ENCODE measurements at regions not wholly inside any gene's neighbourhood (a gene's known extent, or its start where the extent isn't known, plus 50 kb on each side); places are given as distances from the start of the nearest gene placed in this dataset.

GRCh38 chr15:47918877-47919276 lies 201.6 kb downstream of the SEMA6D start:
- no peak for TF ChIP-seq CTCF (IDR thresholded peaks at IDR 0.05; ENCODE audit: control insufficient read depth, extremely low read depth, insufficient read depth)
- no peak overlapping the region for H3K4me3 ChIP-seq (ENCODE audit: low read depth, low read length)
- DNase-seq (ENCODE audit: low read depth): no peak

GRCh38 chr15:47924381-47924780 lies 196.4 kb upstream of the SLC24A5 start:
- H3K4me3 ChIP-seq (ENCODE audit: low read depth, low read length): no peak overlapping the region
- TF ChIP-seq CTCF (IDR thresholded peaks at IDR 0.05; ENCODE audit: control insufficient read depth, extremely low read depth, insufficient read depth): no peak

GRCh38 chr15:47929138-47929803 lies 191.5 kb upstream of the SLC24A5 start:
- no peak for DNase-seq (ENCODE audit: low read depth)
- H3K4me3 ChIP-seq (ENCODE audit: low read depth, low read length): no peak overlapping the region
- no peak for TF ChIP-seq CTCF (IDR thresholded peaks at IDR 0.05; ENCODE audit: control insufficient read depth, extremely low read depth, insufficient read depth)

More at GRCh38 chr15:47924381-47924780, 196.4 kb upstream of the SLC24A5 start:
- DNase-seq (ENCODE audit: low read depth): no peak

- DNase-seq (ENCODE audit: low read depth): no peak
- H3K4me3 ChIP-seq (ENCODE audit: low read depth, low read length): no peak overlapping the region
- TF ChIP-seq CTCF (IDR thresholded peaks at IDR 0.05; ENCODE audit: control insufficient read depth, extremely low read depth, insufficient read depth): no peak
These were observed 188.5 kb upstream of the SLC24A5 start for GRCh38 chr15:47932261-47932660.

- TF ChIP-seq CTCF (IDR thresholded peaks at IDR 0.05; ENCODE audit: control insufficient read depth, extremely low read depth, insufficient read depth): no peak
- no peak overlapping the region for H3K4me3 ChIP-seq (ENCODE audit: low read depth, low read length)
- no peak for DNase-seq (ENCODE audit: low read depth)
These were observed 187.7 kb upstream of the SLC24A5 start for GRCh38 chr15:47932951-47933641.

- DNase-seq (ENCODE audit: low read depth): no peak
- TF ChIP-seq CTCF (IDR thresholded peaks at IDR 0.05; ENCODE audit: control insufficient read depth, extremely low read depth, insufficient read depth): no peak
- H3K4me3 ChIP-seq (ENCODE audit: low read depth, low read length): no peak overlapping the region
These were observed 186.9 kb upstream of the SLC24A5 start for GRCh38 chr15:47933865-47934264.
